GM21515 (cell line): ENCODE measurements at regions not wholly inside any gene's neighbourhood (a gene's known extent, or its start where the extent isn't known, plus 50 kb on each side); places are given as distances from the start of the nearest gene placed in this dataset.

ENCODE experiments used
- ATAC-seq: cut with Tn5 transposase; IDR thresholded peaks from one replicate; pipeline ENCODE4 v1.9.1; 2021; ENCODE audit not compliant: unreplicated experiment

DNA sequence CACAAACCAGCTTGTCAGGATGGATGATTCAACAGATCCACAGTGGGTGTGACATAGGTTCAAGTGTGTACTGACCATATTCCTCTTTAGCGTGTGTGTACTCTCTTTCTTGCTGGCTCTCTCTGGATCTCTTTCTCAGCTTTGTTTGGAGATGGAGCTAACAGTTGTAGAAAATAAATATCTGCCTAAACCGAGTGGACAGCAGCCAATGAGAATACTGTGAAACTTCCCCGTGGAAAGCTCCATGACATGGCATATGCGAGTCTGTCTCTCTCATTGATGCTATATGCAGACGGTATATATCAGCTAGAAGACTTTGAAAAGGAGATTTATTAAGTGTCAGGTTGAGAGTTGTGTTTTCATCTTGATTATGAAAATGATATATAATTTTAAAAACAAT, 406.5 kb upstream of the SUCLG2 start:
- ATAC-seq = no peak

DNA sequence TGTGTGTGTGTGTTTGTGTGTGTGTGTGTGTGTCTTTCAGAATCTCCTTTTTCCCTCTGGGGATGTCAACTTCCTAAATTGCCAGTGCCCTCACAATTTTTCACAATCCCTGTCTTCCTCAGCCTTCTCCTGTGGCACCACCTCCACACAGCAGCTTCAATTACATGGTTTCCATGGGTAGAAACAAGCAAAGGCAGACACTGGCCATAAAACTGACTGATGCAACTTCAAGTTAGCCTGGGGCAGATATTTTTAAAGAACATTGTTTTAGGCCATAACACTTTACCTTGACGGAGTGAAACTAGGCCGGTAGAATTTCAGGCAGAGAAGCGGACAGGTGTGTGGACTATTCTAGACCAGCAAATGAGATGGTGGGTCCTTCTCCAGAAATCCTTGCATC, 405.8 kb upstream of the SUCLG2 start:
- no peak for ATAC-seq

DNA sequence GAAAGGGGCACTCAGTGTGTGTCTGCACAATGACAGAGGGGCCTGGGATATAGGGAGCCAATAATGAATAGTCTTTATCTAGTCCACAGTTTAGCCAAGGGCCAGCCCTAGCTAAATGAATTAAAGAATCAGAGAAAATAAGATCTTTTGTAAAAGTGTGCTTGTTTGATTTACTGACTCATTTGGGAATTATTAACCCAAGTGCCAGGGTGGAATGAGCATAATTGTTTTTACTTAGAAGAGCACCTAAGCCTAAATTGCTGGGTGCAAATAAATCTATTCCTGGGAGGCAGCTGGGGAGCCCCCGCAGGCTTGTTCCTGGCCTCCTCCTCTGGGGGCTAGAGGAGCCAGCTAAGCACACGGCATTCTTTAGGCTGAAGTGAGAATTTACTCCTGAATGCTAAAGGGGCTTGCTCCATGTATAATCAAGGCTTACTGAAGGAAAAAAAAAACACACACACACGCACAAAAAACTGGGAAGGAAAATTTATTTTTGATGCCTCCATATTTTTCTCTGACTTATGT, 405.3 kb upstream of the SUCLG2 start:
- ATAC-seq = no peak

DNA sequence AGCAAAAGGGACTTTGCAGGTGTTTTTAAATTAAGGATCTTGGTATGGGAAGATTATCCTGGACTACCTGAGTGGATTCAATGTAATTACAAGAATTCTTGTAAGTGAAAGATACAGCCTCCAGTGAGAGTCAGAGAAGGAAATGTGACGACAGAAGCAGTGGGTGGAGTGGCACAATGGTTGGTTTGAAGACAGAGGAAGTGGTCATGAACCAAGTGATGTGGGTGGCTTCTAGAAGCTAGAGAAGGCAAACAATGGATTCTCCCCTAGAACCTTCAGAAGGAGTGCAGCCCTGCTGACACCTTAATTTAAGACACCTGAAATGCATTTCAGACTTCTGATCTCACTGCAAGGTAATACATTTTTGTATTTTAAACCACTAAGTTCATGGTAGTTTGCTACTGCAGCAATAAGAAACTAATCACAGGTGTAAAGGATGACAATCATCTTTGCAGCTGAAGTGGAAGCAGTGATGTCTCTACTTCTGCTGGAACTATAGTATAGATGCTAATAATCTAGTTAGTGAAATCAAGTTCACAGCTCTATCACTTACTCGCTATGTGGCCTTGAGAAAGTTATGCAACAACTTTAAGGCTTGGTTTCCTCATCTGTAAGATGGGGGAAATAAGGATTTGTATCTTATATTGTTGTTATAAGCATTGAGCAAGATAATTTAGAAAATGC, 403.4 kb upstream of the SUCLG2 start:
- ATAC-seq = no peak

DNA sequence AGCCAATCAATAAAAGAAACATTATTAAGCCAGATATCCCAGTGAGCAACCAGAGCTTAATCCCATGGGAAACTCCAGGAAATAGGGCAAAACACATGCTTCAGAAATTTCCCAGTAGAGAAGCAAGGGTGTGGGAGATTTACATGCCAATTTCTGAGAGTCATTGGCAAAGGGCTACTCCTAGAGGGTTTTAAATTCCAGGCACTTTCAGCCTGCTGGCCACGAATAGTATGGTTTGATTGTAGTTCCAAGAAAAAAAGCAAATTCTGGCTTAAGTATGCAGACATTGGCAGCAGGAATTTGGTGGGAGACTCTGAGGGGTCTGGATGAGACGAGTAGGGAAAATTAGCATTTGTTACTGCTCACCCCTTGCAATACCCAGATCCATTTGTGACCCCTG, 402.1 kb upstream of the SUCLG2 start:
- no peak for ATAC-seq

DNA sequence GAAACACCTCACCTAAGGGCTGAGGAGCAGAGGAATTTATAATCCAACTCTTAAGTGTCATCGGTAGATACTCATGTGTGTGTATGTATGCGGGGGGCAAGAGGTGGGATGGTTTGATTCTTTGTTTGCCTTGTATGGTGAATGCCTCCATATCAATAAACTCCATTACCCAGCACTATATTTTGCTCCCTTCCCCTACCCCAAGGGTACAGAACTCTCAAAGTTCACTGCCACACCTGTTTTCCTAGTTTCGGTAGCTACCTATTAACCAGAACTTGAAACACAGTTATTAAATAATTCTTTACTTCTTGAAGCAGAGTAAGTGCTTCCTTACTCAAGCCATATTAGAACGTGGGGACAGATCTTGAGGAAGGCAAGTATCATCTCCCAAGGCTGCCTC, 400.8 kb upstream of the SUCLG2 start:
- no peak for ATAC-seq

DNA sequence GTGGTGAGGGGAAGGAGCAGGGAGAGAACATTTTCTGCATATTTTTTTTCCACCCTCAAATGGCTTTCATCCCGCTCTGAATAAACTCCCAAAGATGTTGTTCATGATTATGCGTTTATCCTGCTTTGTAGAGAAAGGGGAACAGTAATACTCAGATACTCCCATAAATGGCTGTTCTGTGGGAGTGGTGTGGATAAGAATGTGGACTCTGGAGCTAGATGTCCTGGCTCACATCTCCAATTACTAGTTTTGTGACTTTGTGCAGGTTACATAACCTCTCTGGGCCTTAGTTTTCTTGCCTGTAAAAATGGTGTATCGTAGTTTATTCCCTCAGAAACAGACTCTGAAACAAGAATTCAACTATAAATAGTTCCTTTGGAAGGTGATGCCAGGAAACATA, 395.4 kb upstream of the SUCLG2 start:
- no peak for ATAC-seq

DNA sequence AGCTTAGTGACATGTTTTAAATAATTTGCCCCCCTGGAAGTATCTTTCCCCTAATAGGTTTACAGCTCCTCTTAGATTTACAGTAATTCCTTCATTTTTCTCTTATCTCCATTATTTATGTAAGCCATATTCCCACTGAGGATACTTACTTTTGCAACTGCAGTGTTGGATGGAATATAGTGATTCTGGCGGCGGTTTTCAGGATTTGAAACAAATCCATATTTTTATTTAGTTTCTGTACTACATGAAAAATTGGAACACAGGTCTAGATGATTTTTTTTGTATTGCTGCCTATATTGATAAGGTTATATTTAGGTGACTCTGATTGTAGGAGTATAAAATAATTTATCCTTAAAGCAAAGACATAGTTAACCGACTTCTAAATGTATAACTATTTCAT, 391.6 kb upstream of the SUCLG2 start:
- ATAC-seq = no peak

DNA sequence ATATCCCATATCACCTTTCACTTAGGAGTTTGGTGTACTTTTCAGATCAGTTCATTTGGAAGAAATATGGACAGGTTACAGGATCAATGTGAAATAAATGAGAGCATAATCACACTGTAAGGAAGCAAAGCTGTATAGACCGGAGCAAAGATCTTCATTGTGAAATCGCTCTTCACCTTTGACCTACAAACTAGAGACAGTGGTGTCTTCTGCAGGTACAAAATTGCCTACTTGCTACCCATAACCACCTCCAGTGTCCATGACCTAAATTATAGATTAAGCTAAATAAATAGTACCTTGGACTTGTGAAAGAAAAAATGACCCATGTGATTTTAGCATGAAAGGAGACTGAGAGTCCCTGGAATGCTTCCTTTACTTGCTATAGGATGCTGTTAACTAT, 379.5 kb upstream of the SUCLG2 start:
- no peak for ATAC-seq

DNA sequence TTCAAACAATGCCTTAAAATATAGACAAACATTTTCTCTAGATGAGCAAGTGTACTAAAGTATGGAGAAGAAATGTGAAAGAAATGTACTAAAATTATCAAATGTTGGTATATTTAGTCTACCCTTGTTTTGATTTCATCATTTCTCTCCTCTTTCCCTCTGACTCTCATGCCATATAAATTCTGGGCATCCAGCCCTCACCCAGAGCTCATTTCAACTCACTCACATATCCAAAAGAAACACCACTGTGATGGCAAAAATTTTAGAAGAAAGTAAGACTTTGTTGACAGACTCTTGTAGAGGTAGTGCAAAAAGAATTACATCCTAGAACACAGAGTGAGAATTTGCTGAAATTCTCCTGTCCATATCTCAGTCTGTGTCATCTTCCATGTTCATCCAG, 377.8 kb upstream of the SUCLG2 start:
- ATAC-seq = no peak

DNA sequence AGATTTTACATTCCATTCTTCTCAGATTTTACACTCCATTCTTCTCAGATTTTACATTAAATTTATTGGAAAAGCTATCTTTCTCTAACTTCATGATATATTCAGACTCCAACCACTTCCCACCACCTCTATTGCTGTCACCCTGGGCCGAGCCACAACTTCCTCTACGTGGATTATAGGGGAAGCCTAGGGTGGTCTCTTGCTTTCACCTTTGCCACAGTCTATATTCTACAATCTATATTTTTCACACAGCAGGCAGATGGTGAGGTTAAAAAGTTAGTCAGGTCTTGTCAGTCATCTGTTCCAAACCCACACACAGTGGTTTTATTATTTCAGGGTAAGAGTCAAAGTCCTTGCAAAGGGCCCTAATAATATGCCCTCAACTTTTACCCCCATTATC, 370.8 kb upstream of the SUCLG2 start:
- no peak for ATAC-seq

DNA sequence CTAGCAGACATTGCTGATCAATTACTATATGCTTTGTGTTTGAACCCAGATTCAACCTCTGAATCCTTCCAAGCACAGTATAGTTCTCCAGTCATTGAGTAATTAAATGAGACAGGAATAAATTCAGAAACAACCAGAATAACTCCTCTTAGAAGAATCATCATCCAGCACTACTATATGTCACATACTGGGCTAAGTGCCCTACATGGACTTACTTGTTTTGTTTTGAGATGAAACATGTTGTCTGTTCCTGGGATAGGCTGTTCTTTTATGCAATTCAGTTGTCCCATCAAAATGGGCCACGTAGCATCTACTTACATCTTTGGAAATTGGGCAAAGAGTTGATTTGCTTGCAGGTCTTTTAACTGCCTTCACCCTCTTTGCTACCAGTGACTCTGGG, 365.5 kb upstream of the SUCLG2 start:
- ATAC-seq = no peak

DNA sequence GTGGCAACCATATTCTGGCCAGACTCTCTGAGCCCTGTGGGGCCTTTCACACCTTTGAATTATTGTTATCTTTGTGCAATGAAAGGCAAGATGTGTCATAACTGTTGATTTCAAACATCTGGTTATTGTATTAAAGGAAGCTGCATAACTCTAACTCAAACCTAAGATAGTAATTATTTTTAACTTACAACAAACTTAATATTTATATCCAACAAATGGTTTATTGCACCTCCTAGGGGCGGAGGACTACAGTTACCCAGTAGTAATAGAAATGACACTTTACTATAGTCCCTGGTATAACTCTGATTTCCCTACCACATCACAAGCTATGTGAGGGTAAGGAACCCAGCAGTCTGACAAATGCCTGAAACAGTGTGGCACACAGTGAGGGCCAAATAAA, 363.9 kb upstream of the SUCLG2 start:
- ATAC-seq = no peak

DNA sequence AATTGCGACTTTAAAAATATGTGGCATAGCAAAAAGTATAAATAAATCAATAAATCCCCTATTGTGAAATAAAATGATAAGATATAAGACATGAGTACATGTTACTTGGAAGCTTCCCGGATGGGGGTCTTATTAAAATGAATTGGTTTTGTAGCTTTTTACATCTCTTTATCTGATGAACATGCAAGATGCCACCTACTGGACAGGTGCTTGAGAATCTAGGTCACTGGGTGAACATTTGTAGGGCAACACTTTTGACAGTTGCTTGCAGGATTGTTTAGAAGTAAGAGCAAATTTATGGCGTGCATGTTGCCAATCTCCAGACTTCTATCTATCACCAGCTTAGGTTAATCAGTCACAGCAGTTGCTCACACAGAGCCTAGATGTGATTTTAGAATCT, 362.7 kb upstream of the SUCLG2 start:
- no peak for ATAC-seq

DNA sequence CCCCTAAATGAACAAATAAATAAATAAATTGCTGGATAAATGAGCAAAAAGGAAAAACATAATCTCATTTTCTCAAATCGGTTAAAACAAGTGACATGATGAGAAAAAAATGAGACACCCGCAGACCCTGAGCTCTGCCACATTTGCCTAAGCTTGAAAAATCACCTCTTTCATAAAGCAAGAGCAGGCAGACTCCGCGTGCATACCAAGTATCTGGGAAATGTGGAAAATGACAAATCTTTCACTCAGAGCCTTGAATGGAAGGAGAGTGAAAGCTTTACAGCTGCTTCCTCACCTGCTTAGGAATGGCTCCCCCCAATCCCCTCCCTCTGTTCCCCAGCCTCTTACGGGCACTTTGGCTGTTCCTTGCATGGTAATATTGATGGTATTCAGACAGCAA, 355.5 kb upstream of the SUCLG2 start:
- ATAC-seq = no peak

DNA sequence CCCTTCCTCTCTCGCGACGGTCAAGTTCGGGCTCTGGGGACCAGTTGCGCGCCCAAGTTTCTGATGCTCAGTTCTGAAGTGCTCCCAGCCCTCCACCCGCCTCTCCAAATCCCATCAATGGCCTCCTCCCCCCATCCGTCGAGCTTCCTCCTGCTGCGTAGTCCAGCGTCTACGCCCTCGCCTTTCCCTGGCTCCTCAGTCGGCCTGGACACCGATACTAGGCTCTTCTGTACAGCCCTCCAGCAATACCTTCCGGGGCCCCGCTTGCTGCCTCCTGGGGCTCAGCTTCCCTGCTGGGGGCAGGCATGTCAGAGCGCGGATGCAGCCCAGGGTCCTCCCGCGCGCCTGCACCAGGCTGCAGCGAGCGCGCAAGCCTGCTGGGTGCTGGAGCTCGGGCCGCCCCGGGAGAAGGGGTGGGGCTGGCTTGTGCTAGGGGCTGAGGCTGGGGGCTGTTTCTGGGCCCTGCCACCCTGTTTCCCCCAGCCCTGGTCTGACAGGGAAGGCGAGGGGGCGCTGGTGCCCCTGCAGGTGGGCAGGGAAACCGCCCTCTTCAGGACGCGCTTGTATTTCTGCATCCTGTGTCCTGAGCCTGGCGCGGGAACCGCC, 353.3 kb upstream of the SUCLG2 start:
- ATAC-seq = no peak

DNA sequence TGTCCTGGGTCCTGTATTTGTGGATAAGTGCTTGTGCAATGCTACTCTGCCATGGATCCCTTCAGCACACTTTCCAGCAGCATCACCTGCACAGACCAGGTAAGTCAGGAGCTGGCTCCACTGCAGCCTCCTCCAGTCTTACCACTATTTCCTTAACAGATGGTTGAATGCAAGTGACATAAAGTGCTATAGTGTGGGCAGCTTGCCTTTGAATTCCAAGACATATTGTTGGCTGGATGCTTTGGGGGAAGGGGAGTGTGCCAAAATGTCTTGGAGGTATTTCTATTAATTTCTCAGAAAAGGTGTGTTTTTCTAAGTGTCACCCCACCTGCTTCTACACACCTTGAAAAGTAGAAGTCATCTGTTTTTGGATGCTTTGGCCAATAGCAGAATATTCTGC, 352.2 kb upstream of the SUCLG2 start:
- no peak for ATAC-seq

DNA sequence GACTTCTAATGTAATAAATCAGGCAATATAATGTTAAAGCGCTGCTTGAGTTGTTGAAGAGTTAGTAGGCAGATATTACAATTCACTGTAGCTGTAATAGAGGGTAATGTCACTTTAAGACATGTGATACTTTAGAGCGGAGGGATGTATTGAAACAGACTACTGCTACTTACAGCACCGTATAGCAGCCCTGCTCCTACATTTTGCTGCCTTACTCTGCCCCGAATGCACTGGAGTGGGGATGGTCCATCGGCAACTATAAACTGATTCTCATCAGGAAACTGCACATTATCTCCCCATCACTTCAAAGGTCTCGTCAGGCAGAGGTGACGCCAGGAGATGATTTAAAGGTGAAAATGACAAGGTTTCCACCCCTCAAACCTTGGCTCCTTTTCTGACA, 349.7 kb upstream of the SUCLG2 start:
- ATAC-seq = no peak

DNA sequence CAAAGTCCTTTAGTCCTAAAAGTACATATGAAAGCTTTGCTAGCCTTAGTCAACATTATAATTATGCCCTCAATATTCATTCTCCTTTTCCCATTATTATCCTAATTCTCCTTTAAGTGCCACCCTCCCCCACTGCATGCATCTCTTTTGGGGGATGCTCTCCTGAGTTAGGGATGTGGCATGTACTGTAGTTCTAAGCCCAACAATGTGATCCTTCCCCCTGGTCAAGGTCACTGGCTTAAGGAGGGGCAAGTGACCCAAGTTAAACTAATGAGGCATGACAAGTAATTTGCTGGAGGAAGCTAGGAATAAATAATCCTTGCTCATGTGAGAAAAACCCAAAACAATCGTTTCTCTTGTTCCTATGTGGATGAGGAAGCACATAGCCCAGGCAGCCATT, 343.9 kb upstream of the SUCLG2 start:
- no peak for ATAC-seq

DNA sequence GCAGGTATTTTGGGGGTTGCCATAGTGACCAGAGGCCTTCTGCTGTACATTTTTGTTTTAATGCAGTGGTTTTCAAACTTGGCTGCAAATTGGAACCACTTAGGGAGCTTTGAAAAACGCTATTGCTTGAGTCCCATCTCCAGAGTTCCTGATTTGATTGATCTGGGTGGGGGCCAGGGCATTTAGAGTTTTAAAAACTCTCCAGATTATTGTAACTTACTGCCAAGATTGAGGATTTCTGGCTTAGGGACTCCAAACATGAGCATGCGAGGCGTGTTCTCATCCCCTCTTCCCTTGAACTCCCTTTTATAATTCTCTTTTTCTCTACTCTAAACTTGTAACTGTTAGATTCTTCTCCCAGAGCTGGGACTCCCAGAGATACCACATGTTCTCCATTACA, 340.8 kb upstream of the SUCLG2 start:
- ATAC-seq = no peak

DNA sequence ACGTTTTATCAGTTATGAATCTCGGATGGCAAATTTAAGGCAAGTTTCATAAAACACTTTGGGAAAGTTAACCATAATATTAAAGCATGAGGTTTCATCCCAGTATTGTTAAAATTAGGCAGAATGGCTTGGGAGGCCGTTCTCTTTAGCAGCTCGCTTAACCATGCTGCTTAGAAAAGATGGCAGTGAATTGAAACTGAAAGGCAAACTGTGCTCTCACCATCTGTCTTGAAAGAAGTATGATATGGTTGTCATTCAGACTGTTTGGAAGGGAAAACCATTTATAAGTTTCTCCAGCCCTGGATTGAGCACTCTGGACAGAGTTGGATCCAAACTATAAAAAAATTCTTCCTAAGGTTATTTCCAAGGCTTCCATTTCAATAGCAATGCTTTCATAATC, 332.3 kb upstream of the SUCLG2 start:
- no peak for ATAC-seq

DNA sequence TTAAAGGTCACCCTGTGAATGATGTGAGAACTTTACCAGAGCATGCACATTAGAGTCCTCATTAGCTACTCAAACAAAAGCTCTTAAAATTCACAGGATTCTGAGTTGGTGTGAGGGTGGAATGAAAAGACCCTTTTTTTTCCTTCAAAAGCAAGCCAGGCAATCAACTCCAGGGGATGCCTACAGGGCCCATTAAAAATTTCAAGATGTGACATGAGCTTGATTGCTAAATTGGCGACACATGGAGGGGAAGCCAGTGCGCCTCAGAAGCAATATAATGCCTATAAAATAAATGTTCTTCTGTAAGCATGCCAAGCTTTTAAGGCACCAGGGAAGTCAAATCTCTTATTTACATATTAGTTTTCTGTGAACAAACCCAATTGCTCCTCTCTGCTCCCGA, 328.8 kb upstream of the SUCLG2 start:
- no peak for ATAC-seq

DNA sequence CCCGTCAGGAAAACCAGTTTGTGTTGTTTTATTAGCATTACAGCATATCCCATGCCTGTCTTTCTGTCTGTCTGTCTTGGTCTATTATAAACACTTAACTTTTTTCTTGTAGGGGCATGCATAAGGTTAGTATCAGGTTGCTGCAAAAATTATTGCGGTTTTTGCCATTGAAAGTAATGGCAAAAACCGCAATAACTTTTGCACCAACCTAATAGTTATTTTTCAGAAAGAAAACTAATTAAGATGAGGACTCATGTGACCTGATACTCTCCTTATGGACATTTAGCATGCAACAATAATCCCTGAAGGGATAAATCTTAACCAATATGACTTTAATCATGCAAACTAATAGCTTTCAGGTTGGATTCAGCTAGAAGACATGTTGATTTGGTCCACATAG, 326.7 kb upstream of the SUCLG2 start:
- no peak for ATAC-seq
